Esophagus mucosa (tissue), 1 donor: ENCODE measurements at regions not wholly inside any gene's neighbourhood (a gene's known extent, or its start where the extent isn't known, plus 50 kb on each side); places are given as distances from the start of the nearest gene placed in this dataset.
A peak's percentile ranks its signal among the peaks of the same experiment; 100 is the strongest.

Experiments used
- ATAC-seq: fragments of 200-7000 bp; cut with Tn5 transposase; one replicate; pipeline ENCODE4 v1.9.1; 2020
- donor health status: DM: yes; HTN: yes; CAD: no.

GRCh38 chr7:18320422-18320821, 175.1 kb upstream of the HDAC9 start:
- peak; percentile 25 for ATAC-seq

GRCh38 chr7:18320971-18321567, 174.5 kb upstream of the HDAC9 start:
- ATAC-seq = peak; percentile 67

- no peak for ATAC-seq
These were observed 165.0 kb upstream of the HDAC9 start for GRCh38 chr7:18330548-18330947.

GRCh38 chr7:18336626-18337025, 158.9 kb upstream of the HDAC9 start:
- ATAC-seq = no peak

GRCh38 chr7:18337048-18337809, 158.3 kb upstream of the HDAC9 start:
- no peak for ATAC-seq

- no peak for ATAC-seq
These were observed 156.5 kb upstream of the HDAC9 start for GRCh38 chr7:18338910-18339523.

- ATAC-seq = no peak
These were observed 153.8 kb upstream of the HDAC9 start for GRCh38 chr7:18341756-18342155.

- ATAC-seq = no peak
These were observed 152.5 kb upstream of the HDAC9 start for GRCh38 chr7:18343047-18343446.

GRCh38 chr7:18344536-18344935, 151.0 kb upstream of the HDAC9 start:
- ATAC-seq = no peak

GRCh38 chr7:18345641-18346234, 149.8 kb upstream of the HDAC9 start:
- no peak for ATAC-seq

GRCh38 chr7:18347170-18347569, 148.4 kb upstream of the HDAC9 start:
- ATAC-seq = no peak

GRCh38 chr7:18350678-18351077, 144.9 kb upstream of the HDAC9 start:
- ATAC-seq = no peak

- peak; percentile 82 for ATAC-seq
These were observed 143.0 kb upstream of the HDAC9 start for GRCh38 chr7:18352339-18353255.

- ATAC-seq = no peak
These were observed 142.2 kb upstream of the HDAC9 start for GRCh38 chr7:18353339-18353738.

- no peak for ATAC-seq
These were observed 141.2 kb upstream of the HDAC9 start for GRCh38 chr7:18354108-18355085.

GRCh38 chr7:18356191-18356645, 139.3 kb upstream of the HDAC9 start:
- ATAC-seq = peak; percentile 62

- ATAC-seq = no peak
These were observed 137.9 kb upstream of the HDAC9 start for GRCh38 chr7:18357691-18358090.

GRCh38 chr7:18361756-18362155, 133.8 kb upstream of the HDAC9 start:
- ATAC-seq = no peak

- no peak for ATAC-seq
These were observed 131.7 kb upstream of the HDAC9 start for GRCh38 chr7:18363751-18364380.

- no peak for ATAC-seq
These were observed 131.2 kb upstream of the HDAC9 start for GRCh38 chr7:18364396-18364795.

GRCh38 chr7:18366394-18366793, 129.2 kb upstream of the HDAC9 start:
- ATAC-seq = no peak
